AG10803 (cell line): ENCODE measurements at regions not wholly inside any gene's neighbourhood (a gene's known extent, or its start where the extent isn't known, plus 50 kb on each side); places are given as distances from the start of the nearest gene placed in this dataset.
A peak's percentile ranks its signal among the peaks of the same experiment; 100 is the strongest.
"Not testable (repeated sequence)": the region's sequence is repeated elsewhere in the genome, so short reads cannot be mapped to it uniquely, and the experiment has no call there.

ENCODE experiments used
- DNase-seq: peaks from one replicate; pipeline ENCODE4 v3.0.0; 2010; ENCODE audit warnings: low read depth
- H3K4me3 ChIP-seq: 2 replicates; pipeline ENCODE4 v1.5.1; 2011; ENCODE audit warnings: mild to moderate bottlenecking, low read length, control low read depth
- CTCF ChIP-seq: conservative IDR thresholded peaks from 2 replicates; pipeline ENCODE4 v1.5.1; 2011; ENCODE audit warnings: mild to moderate bottlenecking, low read length, control low read depth, inconsistent platforms

GRCh38 chr10:114735946-114736345 is 77.9 kb upstream of the ABLIM1 start:
- no peak for TF ChIP-seq CTCF
- no peak for DNase-seq
- no peak overlapping the region for H3K4me3 ChIP-seq

GRCh38 chr10:114743521-114744231 is 77.9 kb upstream of the FHIP2A start:
- no peak overlapping the region for H3K4me3 ChIP-seq
- no peak for TF ChIP-seq CTCF
- DNase-seq = no peak

GRCh38 chr10:114746531-114746930 is 75.0 kb upstream of the FHIP2A start:
- TF ChIP-seq CTCF = no peak
- H3K4me3 ChIP-seq = no peak overlapping the region
- DNase-seq = no peak

GRCh38 chr10:114748241-114748640 is 73.3 kb upstream of the FHIP2A start:
- no peak for DNase-seq
- TF ChIP-seq CTCF = no peak
- H3K4me3 ChIP-seq = no peak overlapping the region

GRCh38 chr10:114749014-114749413 is 72.6 kb upstream of the FHIP2A start:
- no peak overlapping the region for H3K4me3 ChIP-seq
- no peak for TF ChIP-seq CTCF
- no peak for DNase-seq

GRCh38 chr10:114749510-114749909 is 72.1 kb upstream of the FHIP2A start:
- no peak for DNase-seq
- TF ChIP-seq CTCF = no peak
- no peak overlapping the region for H3K4me3 ChIP-seq

GRCh38 chr10:114751856-114752255 is 69.7 kb upstream of the FHIP2A start:
- peak; percentile 36 for DNase-seq
- H3K4me3 ChIP-seq = no peak overlapping the region
- TF ChIP-seq CTCF = no peak

GRCh38 chr10:114752570-114752969 is 69.0 kb upstream of the FHIP2A start:
- not testable (repeated sequence) for DNase-seq, H3K4me3 ChIP-seq
